Stimulated activated CD4-positive, alpha-beta T cell treated with anti-CD3 and anti-CD28 coated beads, Interleukin-4, amount 100 ng/mL, for 48 hours (primary cell): ENCODE measurements at regions not wholly inside any gene's neighbourhood (a gene's known extent, or its start where the extent isn't known, plus 50 kb on each side); places are given as distances from the start of the nearest gene placed in this dataset.

ENCODE experiments used
- DNase-seq, 2 donors: peaks; one replicate each; pipeline ENCODE4 v3.0.0-alpha.2; 2020; ENCODE audit warnings: low read depth in 2 of 2

DNA sequence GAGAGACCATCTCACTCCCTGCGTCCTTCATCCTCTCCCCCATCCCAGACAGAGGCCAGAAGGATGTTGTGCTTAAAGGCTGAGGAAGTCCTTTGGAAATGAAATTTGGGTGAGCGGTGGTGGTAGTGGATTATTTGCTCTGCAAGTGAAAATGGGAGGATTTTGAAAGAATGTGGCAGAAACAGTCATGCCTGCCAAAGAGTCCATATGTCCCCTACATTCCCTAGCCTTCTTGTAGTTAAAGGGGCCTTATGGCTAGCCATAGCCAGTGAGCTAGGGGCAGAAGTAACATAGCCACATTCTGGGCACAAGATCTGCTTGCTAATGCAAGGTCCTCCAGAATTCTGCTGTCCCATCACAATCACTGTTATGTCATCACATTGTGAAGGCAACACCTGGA is 360.2 kb upstream of the TSHZ3 start:
- DNase-seq, result no peak

DNA sequence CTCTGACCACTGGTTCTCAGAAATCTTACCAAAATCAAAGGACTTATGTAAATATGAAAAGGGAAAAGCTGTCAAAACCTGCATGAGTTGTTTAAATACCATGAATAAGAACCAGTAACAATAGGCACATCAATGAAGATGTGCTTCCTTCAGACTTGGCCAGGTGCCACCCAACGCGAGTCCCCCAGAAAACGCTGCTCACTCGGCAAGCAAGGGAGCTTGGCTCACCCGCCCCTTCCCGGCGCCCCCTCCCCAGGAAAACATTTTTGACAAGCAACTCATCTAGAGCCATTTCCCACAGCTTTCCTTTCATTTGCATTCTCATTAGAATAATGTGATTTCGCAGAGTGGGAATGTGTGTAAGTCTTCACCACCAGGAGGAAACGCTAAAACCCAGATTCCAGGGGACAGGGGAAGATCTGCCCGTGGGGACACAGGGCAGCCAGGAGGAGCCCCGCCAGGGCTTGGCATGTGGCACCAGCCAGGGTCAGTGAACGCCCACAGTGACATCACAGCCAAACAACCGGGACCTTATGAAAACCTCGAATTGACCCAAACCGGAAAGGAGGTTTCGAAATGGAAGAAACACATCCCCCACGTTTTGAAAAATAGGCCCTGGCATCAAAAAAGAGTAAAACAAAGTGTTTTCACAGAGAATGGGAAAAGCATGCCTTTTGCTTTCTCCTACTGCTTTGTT is 366.2 kb upstream of the TSHZ3 start:
- no peak for DNase-seq

- DNase-seq, result no peak
Measured at GRCh38 chr19:31716826-31717225, 367.6 kb upstream of the TSHZ3 start.

GRCh38 chr19:31717269-31717923 is 368.2 kb upstream of the TSHZ3 start:
- no peak for DNase-seq

GRCh38 chr19:31718032-31718431 is 368.8 kb upstream of the TSHZ3 start:
- DNase-seq, result no peak

DNA sequence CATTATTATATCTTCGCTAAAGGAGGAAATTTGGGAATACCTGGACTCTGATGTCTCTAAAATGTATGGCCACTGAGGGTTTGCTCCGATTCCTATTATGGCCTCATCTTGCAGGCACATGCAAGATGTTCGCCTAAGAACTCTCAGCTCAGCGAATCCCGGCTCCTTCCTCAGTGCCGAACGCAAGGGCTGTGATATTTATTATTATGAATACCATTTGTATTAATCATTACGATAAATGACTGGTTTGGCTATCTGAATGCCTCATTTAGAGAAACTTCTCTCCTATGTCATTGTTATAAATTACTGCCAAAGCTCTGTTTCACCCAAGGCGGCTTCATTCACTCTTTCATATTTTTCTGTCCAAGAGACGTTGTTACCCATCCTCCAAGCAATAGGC is 369.7 kb upstream of the TSHZ3 start:
- DNase-seq, result no peak

DNA sequence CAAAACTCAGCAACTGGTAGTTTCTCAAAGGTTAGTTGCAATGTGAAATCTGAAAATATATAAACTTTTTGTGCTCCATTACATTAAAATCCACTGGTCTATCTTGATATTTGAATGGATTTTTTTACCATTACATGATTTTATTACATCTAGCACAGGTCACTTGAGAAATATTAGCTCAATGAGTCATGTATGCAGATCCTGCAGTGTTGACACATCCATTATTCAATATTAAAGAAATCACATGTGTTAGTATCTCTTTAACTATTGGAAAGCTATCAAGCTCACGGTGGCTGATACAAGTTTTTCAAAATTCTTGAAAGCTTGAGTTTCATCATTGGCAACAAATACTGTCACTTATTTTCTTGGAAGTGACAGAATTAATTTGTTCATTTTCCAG is 373.9 kb upstream of the TSHZ3 start:
- DNase-seq, result no peak

DNA sequence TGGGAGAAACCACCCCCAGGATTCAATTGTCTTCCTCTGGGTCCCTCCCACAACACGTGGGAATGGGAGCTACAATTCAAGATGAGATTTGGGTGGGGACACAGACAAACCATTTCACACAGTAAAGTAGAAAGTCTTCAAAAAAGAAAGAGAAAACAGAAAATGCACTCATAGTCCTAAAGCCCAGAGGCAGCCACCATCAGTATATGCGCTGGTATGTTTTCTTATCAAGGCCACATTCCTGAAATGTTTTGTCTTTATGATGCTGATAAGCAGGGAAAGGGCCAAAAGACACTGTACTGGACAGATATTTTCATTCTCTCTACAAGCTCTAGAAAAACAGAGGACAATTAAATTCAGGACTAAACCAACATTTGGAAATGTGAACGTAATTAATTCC is 375.8 kb upstream of the TSHZ3 start:
- no peak for DNase-seq

- no peak for DNase-seq
Measured at GRCh38 chr19:31727536-31727935, 378.3 kb upstream of the TSHZ3 start.

DNA sequence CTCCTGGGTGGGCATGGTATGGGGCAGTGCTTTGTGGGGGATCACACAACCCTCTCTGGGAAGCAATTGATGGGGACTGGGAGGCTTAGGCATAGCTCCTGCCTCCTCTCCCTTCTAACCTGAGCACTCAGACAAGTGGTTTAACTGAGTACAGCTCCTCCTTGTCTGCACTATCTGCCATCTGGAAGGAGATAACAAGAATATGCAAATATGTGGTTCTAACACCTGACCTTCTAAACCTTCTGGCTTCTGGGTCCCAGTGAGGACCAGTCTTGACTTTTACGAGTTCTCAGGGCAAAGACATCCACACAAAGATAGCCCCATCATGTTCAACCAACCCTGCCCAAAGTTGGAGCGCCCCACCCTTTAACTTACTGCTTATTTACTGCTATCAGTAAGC is 381.0 kb upstream of the TSHZ3 start:
- no peak for DNase-seq

- no peak for DNase-seq
Measured at GRCh38 chr19:31733591-31733990, 384.4 kb upstream of the TSHZ3 start.

DNA sequence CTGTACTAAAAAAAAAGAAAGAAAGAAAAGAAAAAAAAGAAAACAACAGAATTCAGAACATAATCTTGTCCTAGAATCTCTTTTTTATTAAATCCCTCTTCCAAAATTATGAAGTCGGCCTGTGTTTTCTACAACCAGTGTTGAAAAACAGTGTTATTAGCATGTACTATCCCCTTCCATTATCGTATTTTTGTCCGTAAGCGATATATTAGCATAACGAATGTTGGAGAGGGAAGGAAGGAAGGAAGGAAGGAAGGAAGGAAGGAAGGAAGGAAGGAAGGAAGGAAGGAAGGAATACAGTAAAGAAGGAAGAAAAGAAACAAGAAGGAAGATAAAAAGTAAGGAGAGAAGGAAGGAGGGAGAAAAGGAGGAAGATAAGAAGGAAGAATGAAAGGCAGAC is 393.0 kb upstream of the TSHZ3 start:
- no peak for DNase-seq

GRCh38 chr19:31745731-31746130 is 396.5 kb upstream of the TSHZ3 start:
- DNase-seq, result no peak

DNA sequence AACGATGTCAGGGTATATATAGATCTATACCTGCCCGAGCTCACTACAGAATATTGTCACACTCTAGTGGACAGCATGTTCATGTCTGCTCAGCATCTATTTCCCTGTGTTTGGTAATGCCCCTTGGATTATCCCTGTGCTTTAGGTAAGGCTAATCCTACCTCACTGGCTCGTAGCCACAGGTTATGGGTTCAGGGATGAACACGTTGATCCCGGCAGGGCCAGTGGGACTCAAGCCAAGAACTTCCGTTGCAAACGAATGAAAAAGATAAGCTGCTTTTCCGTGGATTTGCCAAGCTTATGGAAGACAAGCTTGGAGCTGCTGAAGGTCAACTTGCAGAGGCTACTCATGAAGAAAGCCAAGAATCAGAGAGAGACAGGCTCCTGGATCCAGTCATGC is 400.0 kb upstream of the TSHZ3 start:
- no peak for DNase-seq

- DNase-seq, result no peak
Measured at GRCh38 chr19:31759359-31759758, 410.1 kb upstream of the TSHZ3 start.

DNA sequence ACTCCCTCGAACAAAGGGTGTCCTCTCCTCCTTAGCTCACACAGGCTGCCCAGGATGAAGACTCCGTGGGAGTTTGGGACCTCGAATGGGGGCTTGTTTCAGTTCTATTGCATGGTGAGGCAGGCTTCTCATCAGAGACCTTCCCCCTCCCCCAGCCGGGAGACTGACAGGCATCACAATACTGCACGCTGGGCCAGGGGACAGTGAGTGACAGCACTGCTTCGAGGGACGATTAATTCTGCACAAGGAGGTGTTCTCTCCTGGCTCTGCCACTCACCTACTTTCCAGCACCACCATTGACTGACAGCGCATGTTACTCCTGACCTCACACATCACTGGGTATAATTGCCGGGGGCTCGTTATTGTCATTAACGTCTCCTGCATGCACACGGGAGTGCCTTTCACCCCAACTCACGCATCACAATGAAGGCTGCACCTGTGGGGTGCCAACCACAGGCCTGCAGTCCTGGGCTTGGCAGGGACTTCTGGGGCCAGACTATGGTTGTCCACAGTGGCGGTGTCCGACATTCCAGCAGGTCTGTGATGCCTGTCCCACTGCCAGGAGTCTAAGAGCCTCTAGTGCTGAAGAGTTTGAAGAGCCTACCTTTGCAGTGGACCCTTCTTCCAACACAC is 412.2 kb upstream of the TSHZ3 start:
- no peak for DNase-seq

DNA sequence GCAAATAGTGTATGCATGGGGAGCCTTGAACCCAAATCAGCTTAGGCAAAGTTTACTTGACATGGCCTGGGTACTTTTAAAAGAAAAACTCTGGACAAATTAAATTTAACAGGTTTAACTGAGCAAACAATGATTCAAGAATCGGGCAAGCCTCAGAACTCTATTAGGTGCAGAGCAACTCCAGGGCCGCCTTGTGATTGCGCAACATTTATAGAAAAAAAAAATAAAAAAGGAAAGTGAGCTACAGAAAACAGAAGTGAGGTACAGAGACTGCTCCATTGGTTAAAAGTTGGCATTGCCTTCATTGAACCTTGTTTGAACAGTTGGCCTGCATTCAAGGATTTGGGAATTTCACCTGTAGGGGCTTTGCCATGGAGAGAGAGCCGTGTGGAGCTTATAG is 421.0 kb upstream of the TSHZ3 start:
- no peak for DNase-seq

DNA sequence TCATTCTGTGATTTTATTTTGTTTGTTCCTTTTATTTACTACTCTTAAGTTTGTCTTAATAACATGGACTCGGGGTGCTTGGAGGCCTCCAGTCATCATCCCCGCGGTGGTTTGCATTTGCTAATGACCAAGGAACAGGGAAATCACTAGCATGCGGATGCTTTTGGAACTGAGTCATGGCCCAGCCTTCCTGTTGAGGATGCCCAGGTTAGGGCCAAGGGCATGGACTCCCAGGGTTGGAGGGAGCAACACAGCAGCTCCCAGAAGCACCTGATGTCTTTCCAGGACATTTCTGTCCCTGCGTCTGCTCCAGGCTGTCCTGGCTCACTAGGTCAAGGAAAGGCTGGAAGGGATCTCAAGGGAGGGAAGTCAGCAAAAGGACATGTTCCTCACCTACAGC is 423.7 kb upstream of the TSHZ3 start:
- DNase-seq, result no peak

DNA sequence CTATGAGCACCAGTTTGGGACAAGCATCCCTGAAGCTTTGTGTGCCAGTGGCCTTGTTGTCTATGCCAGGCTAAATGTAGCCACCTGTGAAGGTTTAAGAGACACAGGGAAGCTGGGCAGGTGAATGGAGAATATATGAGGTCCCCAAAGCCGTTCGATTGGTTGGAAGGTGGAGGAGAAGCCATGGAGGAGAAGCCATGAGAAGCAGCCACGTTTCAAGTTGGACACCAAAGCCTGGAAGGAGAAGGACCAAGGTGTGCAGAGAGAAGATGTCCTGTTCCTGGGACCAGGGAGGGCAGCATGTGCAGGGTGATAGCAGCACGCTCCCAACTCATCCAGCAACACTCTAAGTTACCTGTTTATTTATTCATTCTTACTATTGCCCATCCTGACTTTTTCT is 432.3 kb upstream of the TSHZ3 start:
- DNase-seq, result no peak

DNA sequence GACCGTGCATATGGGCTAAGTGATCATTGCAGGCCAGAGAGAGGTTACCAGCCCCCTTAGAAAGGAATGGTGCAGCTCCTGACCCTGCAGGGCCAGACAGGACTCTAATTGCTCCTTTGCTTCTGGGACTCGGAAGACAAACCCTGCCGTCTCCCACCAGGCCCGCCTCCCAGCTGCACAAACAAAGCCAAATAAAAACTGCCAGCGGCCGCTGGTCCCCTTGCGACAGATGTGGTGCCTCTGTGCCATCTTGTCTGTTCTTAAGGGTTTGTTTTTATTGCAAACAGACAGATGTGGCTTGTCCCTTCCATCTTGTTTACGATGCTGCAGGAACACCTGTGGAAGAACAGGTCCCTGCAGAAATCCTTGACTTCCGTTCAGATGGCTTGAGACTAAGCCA is 434.4 kb upstream of the TSHZ3 start:
- DNase-seq, result no peak

DNA sequence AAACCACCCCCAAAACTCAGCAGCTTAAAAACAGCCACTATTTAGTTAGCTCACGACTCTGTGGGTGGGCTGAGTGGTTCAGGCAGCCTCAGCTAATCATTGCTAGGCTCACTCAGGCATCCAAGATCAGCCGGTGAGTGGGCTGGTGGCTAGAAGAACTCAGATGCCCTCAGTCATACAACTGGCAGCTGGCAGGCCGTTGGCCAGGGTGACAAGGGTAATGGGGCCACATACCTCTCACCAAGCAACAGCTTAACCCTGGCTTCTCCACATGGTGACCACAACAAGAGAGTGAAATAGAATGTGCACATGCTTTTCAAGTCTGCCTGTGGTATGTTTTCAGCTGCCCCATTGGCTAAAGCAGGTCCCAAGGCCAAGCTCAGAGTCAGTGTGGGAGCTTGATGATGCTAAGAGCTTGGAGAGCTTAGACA is 435.4 kb upstream of the TSHZ3 start:
- no peak for DNase-seq

- no peak for DNase-seq
Measured at GRCh38 chr19:31801611-31802010, 452.4 kb upstream of the TSHZ3 start.

GRCh38 chr19:31803835-31804446 is 454.7 kb upstream of the TSHZ3 start:
- no peak for DNase-seq
